ENCODE measurements at regions not wholly inside any gene's neighbourhood (a gene's known extent, or its start where the extent isn't known, plus 50 kb on each side); places are given as distances from the start of the nearest gene placed in this dataset.
"Not testable (repeated sequence)": the region's sequence is repeated elsewhere in the genome, so short reads cannot be mapped to it uniquely, and the experiment has no call there.

DNA sequence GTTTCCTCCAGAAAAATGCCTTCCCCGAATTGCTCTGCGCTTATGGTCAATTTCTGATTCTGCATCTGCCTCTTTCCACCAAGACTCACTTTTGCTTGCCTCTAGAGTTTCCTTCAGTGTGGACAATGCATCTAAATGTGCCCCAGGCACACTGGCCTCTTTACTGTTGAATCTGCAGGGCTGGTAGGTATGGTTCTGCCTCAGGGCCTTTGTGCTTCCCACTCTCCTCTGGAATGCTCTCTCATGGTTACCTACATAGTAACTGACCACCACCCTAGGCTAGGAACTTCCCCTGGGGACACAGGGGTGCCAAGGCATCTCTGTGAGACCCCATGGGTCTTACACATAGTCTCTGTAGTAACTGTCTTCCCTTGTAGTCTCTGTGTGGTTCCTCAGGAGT, 1258.6 kb downstream of the CDH12 start:
- no peak for DNase-seq

GRCh38 chr5:21593261-21593660, 1259.9 kb downstream of the CDH12 start:
- no peak for DNase-seq

- no peak for DNase-seq
These were observed 1271.6 kb downstream of the CDH12 start for GRCh38 chr5:21581508-21581907.

DNA sequence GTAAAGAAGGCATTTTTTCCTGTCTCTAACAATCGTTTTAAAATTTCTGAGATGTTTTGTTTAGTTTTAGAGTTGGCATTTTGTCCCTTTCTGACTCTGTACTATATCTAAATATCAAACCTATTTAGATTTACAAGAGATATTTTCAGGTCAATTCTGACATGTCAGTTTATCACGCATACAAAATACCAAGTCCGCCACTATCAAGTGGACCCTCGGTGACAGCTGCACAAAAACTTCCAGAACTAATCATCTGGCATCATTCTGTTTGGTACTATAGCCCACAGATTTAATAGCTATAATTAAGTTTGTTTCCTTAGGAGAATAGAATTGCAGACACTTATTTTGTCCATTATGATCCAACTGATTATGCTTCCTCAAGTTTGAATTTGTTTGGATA, 1278.2 kb downstream of the CDH12 start:
- no peak for DNase-seq

DNA sequence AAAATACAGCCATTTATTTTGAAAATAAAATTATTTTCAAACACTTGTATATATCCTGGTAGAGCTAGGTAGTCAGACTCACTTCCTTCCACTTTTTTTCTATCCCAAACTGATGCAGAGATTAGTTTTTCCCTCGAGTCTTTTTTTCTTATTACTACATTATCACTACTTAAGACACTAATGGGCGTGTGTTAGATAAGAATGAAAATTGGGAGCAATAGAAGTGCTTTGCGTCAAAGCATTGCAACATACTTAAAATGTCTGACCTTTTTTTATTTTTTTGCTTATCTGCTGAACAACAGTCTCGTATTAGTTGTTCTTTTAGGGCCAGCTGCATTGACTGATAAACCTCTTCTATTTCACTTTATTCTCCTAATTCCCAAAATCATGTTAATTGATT, 1278.7 kb downstream of the CDH12 start:
- no peak for DNase-seq

GRCh38 chr5:21573416-21574314, 1279.5 kb downstream of the CDH12 start:
- no peak for DNase-seq

GRCh38 chr5:21571196-21571595, 1281.9 kb downstream of the CDH12 start:
- not testable (repeated sequence) for DNase-seq

GRCh38 chr5:21559109-21559508, 1294.0 kb downstream of the CDH12 start:
- DNase-seq, result not testable (repeated sequence)

GRCh38 chr5:21552263-21552662, 1300.9 kb downstream of the CDH12 start:
- not testable (repeated sequence) for DNase-seq

DNA sequence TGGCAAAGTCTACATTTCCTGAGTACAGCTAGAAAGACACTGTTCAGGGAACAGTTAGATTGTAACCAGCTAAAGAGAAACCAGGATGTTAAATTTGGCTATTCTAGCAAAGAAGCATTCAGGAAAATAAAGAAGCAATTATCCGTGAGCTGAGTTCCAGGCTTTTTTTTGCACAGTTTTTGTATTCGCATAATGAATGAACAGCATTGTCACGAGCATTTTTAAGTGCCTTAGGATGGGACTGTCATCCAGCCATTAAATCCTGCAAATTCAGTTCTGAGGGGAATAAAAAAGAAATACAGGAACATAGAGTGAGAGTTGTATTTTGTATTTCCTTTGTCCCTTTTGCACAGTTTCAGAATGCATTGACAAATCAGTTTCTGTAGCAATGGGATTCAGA, 1302.2 kb downstream of the CDH12 start:
- not testable (repeated sequence) for DNase-seq

- not testable (repeated sequence) for DNase-seq
These were observed 1305.5 kb downstream of the CDH12 start for GRCh38 chr5:21547656-21548055.

DNA sequence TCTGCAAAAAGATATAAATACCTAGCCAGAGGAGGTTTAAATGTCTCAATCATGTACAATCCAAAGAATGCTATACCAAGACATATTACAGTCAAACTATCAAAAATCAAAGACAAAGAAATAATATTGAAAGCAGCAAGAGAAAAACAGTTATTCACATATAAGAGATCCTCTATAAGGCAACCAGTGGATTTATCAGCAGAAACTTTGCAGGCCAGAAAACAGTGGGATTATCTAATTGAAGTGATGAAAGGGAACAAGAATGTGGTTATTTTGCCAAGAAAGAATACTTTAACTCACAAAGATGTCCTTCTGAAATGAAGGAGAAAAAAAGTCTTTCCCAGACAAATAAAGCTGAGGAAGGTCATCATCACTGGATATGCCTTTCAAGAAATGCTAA, 1318.0 kb downstream of the CDH12 start:
- DNase-seq, result not testable (repeated sequence)

DNA sequence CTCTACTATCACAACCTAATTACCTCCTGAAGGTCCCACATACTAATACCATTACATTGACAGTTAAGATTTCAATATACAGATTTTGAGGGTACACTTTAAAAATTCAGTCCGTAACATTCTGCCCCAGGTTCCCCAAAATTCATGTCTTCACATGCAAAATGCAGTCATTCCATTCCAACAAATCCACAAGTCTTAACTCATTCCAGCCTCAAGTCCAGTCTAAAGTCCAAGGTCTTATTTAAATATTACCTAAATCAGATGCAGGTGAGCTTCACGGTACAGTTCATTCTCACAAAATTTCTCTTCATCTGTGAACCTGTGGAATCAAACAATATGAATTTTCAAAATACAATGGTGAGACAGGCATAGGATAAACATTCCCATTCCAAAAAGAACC, 1332.0 kb downstream of the CDH12 start:
- DNase-seq, result not testable (repeated sequence)

- DNase-seq, result not testable (repeated sequence)
These were observed 1356.2 kb downstream of the CDH12 start for GRCh38 chr5:21496926-21497325.

DNA sequence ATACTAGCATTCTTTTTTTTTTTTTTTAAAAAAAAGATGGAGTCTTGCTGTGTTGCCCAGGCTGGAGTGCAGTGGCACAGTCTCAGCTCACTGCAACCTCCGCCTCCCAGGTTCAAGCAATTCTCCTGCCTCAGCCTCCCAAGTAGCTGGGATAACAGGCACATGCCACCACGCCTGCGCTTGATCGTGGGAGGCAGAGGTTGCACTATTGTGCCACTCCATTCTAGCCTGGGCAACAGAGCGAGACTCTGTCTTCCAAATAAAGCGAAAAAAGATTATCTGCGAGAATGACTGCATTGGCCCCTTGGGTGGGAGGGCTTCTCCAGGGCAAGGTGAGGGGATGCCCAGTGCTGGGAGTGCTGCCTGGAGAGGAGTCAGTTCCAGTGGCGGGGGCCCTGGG, 1357.1 kb downstream of the CDH12 start:
- not testable (repeated sequence) for DNase-seq

- DNase-seq, result not testable (repeated sequence)
These were observed 1357.9 kb downstream of the CDH12 start for GRCh38 chr5:21495235-21495634.

- DNase-seq, result not testable (repeated sequence)
These were observed 1359.1 kb downstream of the CDH12 start for GRCh38 chr5:21494033-21494432.

DNA sequence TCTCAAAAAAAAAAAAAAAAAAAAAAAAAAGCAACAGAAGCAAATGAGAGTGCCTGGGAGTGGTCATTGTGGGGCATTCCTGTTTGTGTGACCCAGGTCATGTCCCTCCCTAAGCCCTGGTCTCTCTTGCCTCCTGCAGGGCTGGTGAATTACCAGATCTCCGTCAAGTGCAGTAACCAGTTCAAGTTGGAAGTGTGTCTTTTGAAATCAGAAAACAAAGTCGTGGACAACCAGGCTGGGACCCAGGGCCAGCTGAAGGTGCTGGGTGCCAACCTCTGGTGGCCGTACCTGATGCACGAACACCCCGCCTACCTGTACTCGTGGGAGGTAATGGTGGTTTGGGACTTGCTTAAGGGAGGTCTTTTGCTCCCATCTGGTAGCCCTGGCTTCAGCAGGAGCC, 1362.0 kb downstream of the CDH12 start:
- not testable (repeated sequence) for DNase-seq

GRCh38 chr5:21488828-21489227, 1364.3 kb downstream of the CDH12 start:
- DNase-seq, result not testable (repeated sequence)

- not testable (repeated sequence) for DNase-seq
These were observed 1367.6 kb downstream of the CDH12 start for GRCh38 chr5:21485458-21486000.

GRCh38 chr5:21484498-21484889, 1368.7 kb downstream of the CDH12 start:
- not testable (repeated sequence) for DNase-seq

- not testable (repeated sequence) for DNase-seq
These were observed 1369.2 kb downstream of the CDH12 start for GRCh38 chr5:21483790-21484497.

DNA sequence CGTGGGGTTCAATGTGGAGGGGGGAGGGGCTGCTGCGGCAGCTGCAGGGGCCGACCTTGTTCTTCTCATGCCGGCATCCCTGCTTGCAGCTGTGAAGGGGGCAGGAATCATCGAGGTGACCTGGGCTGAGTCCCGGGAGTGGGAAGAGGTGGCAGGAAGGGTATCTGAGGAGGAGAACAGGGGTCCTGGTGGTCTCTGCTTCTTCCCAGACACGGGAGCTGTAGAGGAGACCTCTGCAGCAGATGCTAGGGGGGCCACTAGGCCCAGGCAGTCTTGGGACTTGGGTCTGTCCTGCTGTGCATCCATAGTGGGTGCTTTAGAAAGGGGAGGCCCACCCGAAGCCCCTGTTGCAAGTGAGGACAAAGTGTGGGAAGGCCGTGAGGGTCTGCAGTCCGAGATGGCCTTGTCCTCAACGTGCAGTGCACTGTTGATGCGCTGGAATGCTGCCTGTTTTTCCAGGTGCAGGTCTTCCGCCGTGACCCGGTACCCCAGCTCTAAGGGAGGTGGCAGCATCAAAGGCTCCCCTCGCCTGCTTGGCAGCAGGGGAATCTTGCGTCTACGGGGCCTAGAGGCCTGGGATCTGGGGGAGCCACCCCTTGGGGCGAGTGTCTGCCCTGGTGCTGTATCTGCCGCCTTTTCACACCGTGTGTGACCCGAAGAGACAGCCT, 1370.0 kb downstream of the CDH12 start:
- DNase-seq, result not testable (repeated sequence)
